DMS79 treated with DMSO at 0.1 percent for 48 hours (cell line): ENCODE measurements at regions not wholly inside any gene's neighbourhood (a gene's known extent, or its start where the extent isn't known, plus 50 kb on each side); places are given as distances from the start of the nearest gene placed in this dataset.

ENCODE experiments used
- DNase-seq: peaks from one replicate; lab custom pipeline; 2025; lab: John Stamatoyannopoulos, UW

GRCh38 chr15:39211108-39211979 lies 369.5 kb upstream of the THBS1 start:
- no peak for DNase-seq

- DNase-seq: no peak
These were observed 367.5 kb upstream of the THBS1 start for GRCh38 chr15:39213385-39213840.

GRCh38 chr15:39215015-39215414 lies 365.9 kb upstream of the THBS1 start:
- no peak for DNase-seq

- no peak for DNase-seq
These were observed 364.1 kb upstream of the THBS1 start for GRCh38 chr15:39216816-39217215.

- DNase-seq: no peak
These were observed 361.3 kb upstream of the THBS1 start for GRCh38 chr15:39219608-39220007.

GRCh38 chr15:39226169-39226937 lies 354.5 kb upstream of the THBS1 start:
- no peak for DNase-seq

- DNase-seq: no peak
These were observed 353.9 kb upstream of the THBS1 start for GRCh38 chr15:39227001-39227400.

GRCh38 chr15:39228889-39229288 lies 352.0 kb upstream of the THBS1 start:
- DNase-seq: no peak

GRCh38 chr15:39230205-39230907 lies 350.5 kb upstream of the THBS1 start:
- DNase-seq: no peak

GRCh38 chr15:39230908-39231285 lies 350.0 kb upstream of the THBS1 start:
- no peak for DNase-seq

- no peak for DNase-seq
These were observed 348.4 kb upstream of the THBS1 start for GRCh38 chr15:39232512-39232911.

GRCh38 chr15:39235084-39235795 lies 345.6 kb upstream of the THBS1 start:
- DNase-seq: no peak

- DNase-seq: no peak
These were observed 344.5 kb upstream of the THBS1 start for GRCh38 chr15:39236375-39236774.

- DNase-seq: no peak
These were observed 342.4 kb upstream of the THBS1 start for GRCh38 chr15:39238443-39238842.

- DNase-seq: no peak
These were observed 341.3 kb upstream of the THBS1 start for GRCh38 chr15:39239562-39239961.

- DNase-seq: no peak
These were observed 338.5 kb upstream of the THBS1 start for GRCh38 chr15:39242345-39242744.

GRCh38 chr15:39243396-39243795 lies 337.5 kb upstream of the THBS1 start:
- DNase-seq: no peak

- no peak for DNase-seq
These were observed 336.1 kb upstream of the THBS1 start for GRCh38 chr15:39244776-39245175.

GRCh38 chr15:39246523-39246922 lies 334.4 kb upstream of the THBS1 start:
- no peak for DNase-seq

- no peak for DNase-seq
These were observed 333.3 kb upstream of the THBS1 start for GRCh38 chr15:39247574-39247973.

GRCh38 chr15:39248204-39248603 lies 332.7 kb upstream of the THBS1 start:
- DNase-seq: peak; percentile 15

GRCh38 chr15:39250001-39250400 lies 330.9 kb upstream of the THBS1 start:
- no peak for DNase-seq
